Stimulated activated naive CD8-positive, alpha-beta T cell treated with anti-CD3 and anti-CD28 coated beads, Interleukin-15, amount 100 ng/mL, for 72 hours (primary cell): ENCODE measurements at regions not wholly inside any gene's neighbourhood (a gene's known extent, or its start where the extent isn't known, plus 50 kb on each side); places are given as distances from the start of the nearest gene placed in this dataset.

Experiments used
- ATAC-seq: fragments of 150-1000 bp; cut with Tn5 transposase; 2 replicates; pipeline ENCODE4 v1.10.0; 2021; ENCODE audit warnings: mild to moderate bottlenecking, moderate library complexity
- DNase-seq, 2 donors: peaks; one replicate each; pipeline ENCODE4 v3.0.0; 2021 to 2022
- H3K27ac Mint-ChIP-seq, 2 donors: one replicate each; pipeline ENCODE4 v1.8.0; 2022; ENCODE audit warnings: mild to moderate bottlenecking in 2 of 2, mixed read lengths in 2 of 2, moderate library complexity in 2 of 2
- H3K27me3 Mint-ChIP-seq: one replicate; pipeline ENCODE4 v1.8.0; 2022; ENCODE audit warnings: mixed read lengths
- H3K4me1 Mint-ChIP-seq: one replicate; pipeline ENCODE4 v1.8.0; 2022; ENCODE audit warnings: mild to moderate bottlenecking, mixed read lengths
- H3K4me3 Mint-ChIP-seq, 2 donors: one replicate each; pipeline ENCODE4 v1.8.0; 2022; ENCODE audit warnings: mild to moderate bottlenecking in 2 of 2, mixed read lengths in 2 of 2, moderate library complexity in 1 of 2
- H3K9me3 Mint-ChIP-seq, 2 donors: one replicate each; pipeline ENCODE4 v1.8.0; 2022; ENCODE audit warnings: mixed read lengths in 2 of 2

GRCh38 chr17:77594416-77595209 is 363.9 kb upstream of the TNRC6C start:
- peaks cover 21% of the 10 kb centered on the region for H3K4me1 Mint-ChIP-seq
- no peak overlapping the region for H3K27ac Mint-ChIP-seq
- DNase-seq: peak; percentile 36 to 75
- peak; percentile 99 for ATAC-seq
- no peaks in the 10 kb centered on the region for H3K9me3 Mint-ChIP-seq
- H3K4me3 Mint-ChIP-seq: no peak overlapping the region
- H3K27me3 Mint-ChIP-seq: peaks cover 35% of the 10 kb centered on the region

GRCh38 chr17:77596491-77597417 is 361.7 kb upstream of the TNRC6C start:
- DNase-seq: no peak

GRCh38 chr17:77597418-77598240 is 360.9 kb upstream of the TNRC6C start:
- DNase-seq (no peak), ATAC-seq (no peak)
- no peak overlapping the region for H3K27ac Mint-ChIP-seq
- peaks cover 41% of the 10 kb centered on the region for H3K27me3 Mint-ChIP-seq
- H3K4me3 Mint-ChIP-seq: no peak overlapping the region
- no peaks in the 10 kb centered on the region for H3K9me3 Mint-ChIP-seq
- peaks cover 21% of the 10 kb centered on the region for H3K4me1 Mint-ChIP-seq

More at GRCh38 chr17:77596491-77597417, 361.7 kb upstream of the TNRC6C start:
- peaks cover 21% of the 10 kb centered on the region for H3K4me1 Mint-ChIP-seq
- no peak overlapping the region for H3K4me3 Mint-ChIP-seq
- no peak for ATAC-seq
- no peak overlapping the region for H3K27ac Mint-ChIP-seq
- H3K9me3 Mint-ChIP-seq: no peaks in the 10 kb centered on the region
- H3K27me3 Mint-ChIP-seq: peaks cover 34% of the 10 kb centered on the region

GRCh38 chr17:77598241-77598620 is 360.3 kb upstream of the TNRC6C start:
- no peak for DNase-seq
- Mint-ChIP-seq H3K9me3 (no peaks in the 10 kb centered on the region), H3K27me3 (peaks cover 40% of the 10 kb centered on the region), H3K4me3 (no peak overlapping the region), H3K27ac (no peak overlapping the region), H3K4me1 (peaks cover 21% of the 10 kb centered on the region)
- ATAC-seq: no peak

GRCh38 chr17:77599699-77600098 is 358.8 kb upstream of the TNRC6C start:
- H3K9me3 Mint-ChIP-seq: no peaks in the 10 kb centered on the region
- no peak for ATAC-seq
- H3K4me3 Mint-ChIP-seq: no peak overlapping the region
- H3K27me3 Mint-ChIP-seq: peaks cover 27% of the 10 kb centered on the region
- peak overlapping the region in 1 of 2 donors; percentile 20 for H3K27ac Mint-ChIP-seq
- peaks cover 16% of the 10 kb centered on the region for H3K4me1 Mint-ChIP-seq
- DNase-seq: no peak

GRCh38 chr17:77600346-77600745 is 358.2 kb upstream of the TNRC6C start:
- no peak for DNase-seq
- Mint-ChIP-seq H3K27me3 (peaks cover 27% of the 10 kb centered on the region), H3K4me3 (no peak overlapping the region), H3K27ac (peak overlapping the region in 1 of 2 donors; percentile 71), H3K9me3 (no peaks in the 10 kb centered on the region), H3K4me1 (peaks cover 9% of the 10 kb centered on the region)
- no peak for ATAC-seq

- ATAC-seq (no peak), DNase-seq (no peak)
- Mint-ChIP-seq H3K27ac (no peak overlapping the region), H3K9me3 (no peaks in the 10 kb centered on the region), H3K4me1 (no peaks in the 10 kb centered on the region), H3K27me3 (peaks cover 21% of the 10 kb centered on the region), H3K4me3 (no peak overlapping the region)
Measured at GRCh38 chr17:77601054-77601979, 357.2 kb upstream of the TNRC6C start.

GRCh38 chr17:77602062-77602746 is 356.3 kb upstream of the TNRC6C start:
- Mint-ChIP-seq H3K9me3 (no peaks in the 10 kb centered on the region), H3K27me3 (peaks cover 21% of the 10 kb centered on the region), H3K4me1 (no peaks in the 10 kb centered on the region), H3K27ac (peak overlapping the region in 1 of 2 donors; percentile 12), H3K4me3 (no peak overlapping the region)
- DNase-seq (no peak), ATAC-seq (no peak)

GRCh38 chr17:77602883-77603640 is 355.4 kb upstream of the TNRC6C start:
- ATAC-seq (no peak), DNase-seq (no peak)
- H3K27ac Mint-ChIP-seq: no peak overlapping the region
- H3K9me3 Mint-ChIP-seq: no peaks in the 10 kb centered on the region
- no peaks in the 10 kb centered on the region for H3K4me1 Mint-ChIP-seq
- H3K27me3 Mint-ChIP-seq: peaks cover 21% of the 10 kb centered on the region
- no peak overlapping the region for H3K4me3 Mint-ChIP-seq

GRCh38 chr17:77604301-77604972 is 354.1 kb upstream of the TNRC6C start:
- H3K4me3 Mint-ChIP-seq: no peak overlapping the region
- H3K4me1 Mint-ChIP-seq: peaks cover 7% of the 10 kb centered on the region
- H3K9me3 Mint-ChIP-seq: peaks cover 5 to 7% of the 10 kb centered on the region in 2 donors
- no peak overlapping the region for H3K27ac Mint-ChIP-seq
- peaks cover 21% of the 10 kb centered on the region for H3K27me3 Mint-ChIP-seq
- ATAC-seq (no peak), DNase-seq (no peak)

- ATAC-seq: no peak
- Mint-ChIP-seq H3K9me3 (peaks cover 5 to 11% of the 10 kb centered on the region in 2 donors), H3K4me1 (peaks cover 12% of the 10 kb centered on the region), H3K27me3 (peaks cover 21% of the 10 kb centered on the region), H3K27ac (no peak overlapping the region), H3K4me3 (no peak overlapping the region)
- DNase-seq: no peak
Measured at GRCh38 chr17:77604973-77605313, 353.6 kb upstream of the TNRC6C start.

GRCh38 chr17:77606146-77606864 is 352.2 kb upstream of the TNRC6C start:
- no peak for DNase-seq
- Mint-ChIP-seq H3K4me3 (no peak overlapping the region), H3K27ac (no peak overlapping the region), H3K4me1 (peaks cover 25% of the 10 kb centered on the region), H3K27me3 (peaks cover 14% of the 10 kb centered on the region), H3K9me3 (peaks cover 5 to 11% of the 10 kb centered on the region in 2 donors)
- no peak for ATAC-seq

GRCh38 chr17:77606865-77607210 is 351.7 kb upstream of the TNRC6C start:
- Mint-ChIP-seq H3K9me3 (peaks cover 5 to 11% of the 10 kb centered on the region in 2 donors), H3K4me3 (no peak overlapping the region), H3K4me1 (peaks cover 31% of the 10 kb centered on the region), H3K27ac (no peak overlapping the region), H3K27me3 (peaks cover 9% of the 10 kb centered on the region)
- no peak for DNase-seq
- ATAC-seq: no peak
